Stimulated activated memory B cell treated with anti-CD40 and anti-IgM and Interleukin-4, amounts not matched to agents 10 μg/mL and 1 μg/mL and 100 μg/mL, for 72 hours (primary cell): ENCODE measurements at regions not wholly inside any gene's neighbourhood (a gene's known extent, or its start where the extent isn't known, plus 50 kb on each side); places are given as distances from the start of the nearest gene placed in this dataset.

Experiments used
- ATAC-seq: fragments of 150-1000 bp; cut with Tn5 transposase; 2 replicates; pipeline ENCODE4 v1.10.0; 2021
- H3K27ac Mint-ChIP-seq: one replicate; pipeline ENCODE4 v1.8.0; 2022; ENCODE audit warnings: mild to moderate bottlenecking, mixed read lengths
- H3K27me3 Mint-ChIP-seq: one replicate; pipeline ENCODE4 v1.8.0; 2022; ENCODE audit warnings: mixed read lengths
- H3K36me3 Mint-ChIP-seq: one replicate; pipeline ENCODE4 v1.8.0; 2022; ENCODE audit warnings: mixed read lengths
- H3K4me1 Mint-ChIP-seq: one replicate; pipeline ENCODE4 v1.8.0; 2022; ENCODE audit warnings: mixed read lengths
- H3K4me3 Mint-ChIP-seq: one replicate; pipeline ENCODE4 v1.8.0; 2022; ENCODE audit warnings: mild to moderate bottlenecking, moderate library complexity, mixed read lengths
- H3K9me3 Mint-ChIP-seq: one replicate; pipeline ENCODE4 v1.8.0; 2022; ENCODE audit warnings: mixed read lengths

GRCh38 chr14:101380940-101381339 is 180.4 kb upstream of the DIO3 start:
- no peak for ATAC-seq

DNA sequence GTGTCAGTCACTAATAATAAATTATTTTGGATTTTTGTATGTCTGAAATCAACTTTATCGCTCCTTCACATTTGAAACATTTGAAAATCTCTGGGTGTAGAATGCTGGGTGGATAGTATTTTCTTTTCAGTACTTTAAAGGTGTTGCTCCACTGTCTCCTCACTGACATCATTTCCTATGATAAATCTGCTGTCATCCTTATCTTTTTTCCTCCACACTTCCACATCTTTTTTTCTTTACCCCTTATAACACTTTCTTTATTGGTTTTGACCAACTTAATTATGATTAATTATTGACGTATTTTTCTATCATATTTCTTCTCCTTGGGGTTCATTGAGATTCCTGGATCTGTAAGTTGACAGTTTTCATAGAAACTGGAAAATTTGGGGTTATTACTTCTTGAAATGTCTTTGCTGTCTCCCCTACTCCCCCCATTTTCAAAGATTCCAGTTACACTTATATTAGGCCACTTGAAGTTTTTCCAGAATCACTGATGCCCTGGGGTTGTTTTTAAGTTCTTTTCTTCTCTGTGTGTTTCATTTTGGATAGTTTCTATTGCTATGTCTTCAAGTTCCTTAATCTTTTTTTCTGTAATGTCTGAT is 177.5 kb upstream of the DIO3 start:
- Mint-ChIP-seq H3K36me3 (no peaks in the 10 kb centered on the region), H3K9me3 (peaks cover 32% of the 10 kb centered on the region), H3K4me3 (no peak overlapping the region), H3K4me1 (no peaks in the 10 kb centered on the region), H3K27ac (no peak overlapping the region), H3K27me3 (no peaks in the 10 kb centered on the region)
- ATAC-seq, result no peak

More at GRCh38 chr14:101380940-101381339, 180.4 kb upstream of the DIO3 start:
- Mint-ChIP-seq H3K9me3 (peaks cover 26% of the 10 kb centered on the region), H3K4me1 (no peaks in the 10 kb centered on the region), H3K4me3 (no peak overlapping the region), H3K27me3 (no peaks in the 10 kb centered on the region), H3K36me3 (no peaks in the 10 kb centered on the region), H3K27ac (no peak overlapping the region)

GRCh38 chr14:101394374-101394773 is 166.9 kb upstream of the DIO3 start:
- peaks cover 12% of the 10 kb centered on the region for H3K9me3 Mint-ChIP-seq
- H3K4me1 Mint-ChIP-seq, result no peaks in the 10 kb centered on the region
- H3K36me3 Mint-ChIP-seq, result no peaks in the 10 kb centered on the region
- peaks cover 17% of the 10 kb centered on the region for H3K27me3 Mint-ChIP-seq
- no peak for ATAC-seq
- H3K27ac Mint-ChIP-seq, result no peak overlapping the region
- H3K4me3 Mint-ChIP-seq, result no peak overlapping the region

- no peak overlapping the region for H3K4me3 Mint-ChIP-seq
- H3K36me3 Mint-ChIP-seq, result no peaks in the 10 kb centered on the region
- peaks cover 17% of the 10 kb centered on the region for H3K9me3 Mint-ChIP-seq
- H3K4me1 Mint-ChIP-seq, result no peaks in the 10 kb centered on the region
- no peak for ATAC-seq
- peaks cover 31% of the 10 kb centered on the region for H3K27me3 Mint-ChIP-seq
- no peak overlapping the region for H3K27ac Mint-ChIP-seq
These were observed 165.5 kb upstream of the DIO3 start for GRCh38 chr14:101395779-101396178.

DNA sequence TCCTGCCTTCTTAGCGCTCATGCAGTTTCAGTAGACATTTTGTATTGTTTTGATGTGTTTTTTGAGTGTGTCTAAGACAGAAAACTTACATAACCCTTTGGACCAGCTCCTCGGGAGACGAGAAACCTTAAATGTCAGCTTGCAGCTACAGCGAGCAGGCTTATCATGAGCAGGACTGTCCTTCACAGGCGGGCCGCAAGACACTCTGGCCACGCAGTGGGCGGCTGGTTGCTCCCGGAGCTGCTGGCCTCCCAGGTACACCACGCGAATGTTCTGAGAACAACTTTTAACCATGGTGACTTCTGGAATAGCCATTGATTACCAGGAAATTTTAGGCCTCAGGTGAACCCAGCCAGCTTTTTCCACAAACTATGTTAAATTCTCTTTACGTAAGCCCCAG is 164.1 kb upstream of the DIO3 start:
- Mint-ChIP-seq H3K4me1 (no peaks in the 10 kb centered on the region), H3K36me3 (no peaks in the 10 kb centered on the region), H3K27ac (no peak overlapping the region), H3K27me3 (peaks cover 33% of the 10 kb centered on the region), H3K4me3 (no peak overlapping the region), H3K9me3 (peaks cover 12% of the 10 kb centered on the region)
- ATAC-seq, result no peak

GRCh38 chr14:101398011-101398410 is 163.3 kb upstream of the DIO3 start:
- H3K36me3 Mint-ChIP-seq, result no peaks in the 10 kb centered on the region
- H3K4me3 Mint-ChIP-seq, result no peak overlapping the region
- no peak overlapping the region for H3K27ac Mint-ChIP-seq
- H3K27me3 Mint-ChIP-seq, result peaks cover 33% of the 10 kb centered on the region
- no peak for ATAC-seq
- peaks cover 12% of the 10 kb centered on the region for H3K9me3 Mint-ChIP-seq
- no peaks in the 10 kb centered on the region for H3K4me1 Mint-ChIP-seq

- H3K9me3 Mint-ChIP-seq, result peaks cover 4% of the 10 kb centered on the region
- peaks cover 20% of the 10 kb centered on the region for H3K27me3 Mint-ChIP-seq
- no peaks in the 10 kb centered on the region for H3K4me1 Mint-ChIP-seq
- H3K27ac Mint-ChIP-seq, result no peak overlapping the region
- no peak for ATAC-seq
- no peaks in the 10 kb centered on the region for H3K36me3 Mint-ChIP-seq
- no peak overlapping the region for H3K4me3 Mint-ChIP-seq
These were observed 161.4 kb upstream of the DIO3 start for GRCh38 chr14:101399737-101400517.

DNA sequence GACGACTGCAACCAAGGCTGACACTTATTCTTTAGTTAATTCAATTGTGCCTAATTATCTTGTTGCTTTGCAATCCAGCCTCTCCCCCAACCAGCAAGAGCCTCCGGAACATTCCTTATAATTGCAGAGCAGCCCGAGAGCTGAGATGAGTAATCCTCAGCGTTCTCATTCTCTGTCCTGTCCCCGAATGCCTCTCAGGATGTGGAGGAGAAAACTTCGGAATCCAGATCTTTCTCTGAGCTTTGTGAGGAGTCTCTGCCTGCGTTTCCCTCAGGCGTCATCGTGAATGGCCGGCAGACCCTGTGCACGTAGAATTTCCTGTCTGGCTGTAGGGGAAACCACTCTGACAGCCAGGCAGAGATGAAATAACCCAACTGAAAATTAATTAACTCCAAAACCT is 160.5 kb upstream of the DIO3 start:
- H3K4me1 Mint-ChIP-seq, result no peaks in the 10 kb centered on the region
- no peak overlapping the region for H3K27ac Mint-ChIP-seq
- ATAC-seq, result no peak
- H3K9me3 Mint-ChIP-seq, result peaks cover 4% of the 10 kb centered on the region
- H3K4me3 Mint-ChIP-seq, result no peak overlapping the region
- H3K27me3 Mint-ChIP-seq, result peaks cover 20% of the 10 kb centered on the region
- no peaks in the 10 kb centered on the region for H3K36me3 Mint-ChIP-seq

GRCh38 chr14:101402936-101403660 is 158.2 kb upstream of the DIO3 start:
- ATAC-seq, result no peak
- Mint-ChIP-seq H3K27me3 (peaks cover 33% of the 10 kb centered on the region), H3K36me3 (no peaks in the 10 kb centered on the region), H3K9me3 (peaks cover 4% of the 10 kb centered on the region), H3K4me3 (no peak overlapping the region), H3K27ac (no peak overlapping the region), H3K4me1 (no peaks in the 10 kb centered on the region)

DNA sequence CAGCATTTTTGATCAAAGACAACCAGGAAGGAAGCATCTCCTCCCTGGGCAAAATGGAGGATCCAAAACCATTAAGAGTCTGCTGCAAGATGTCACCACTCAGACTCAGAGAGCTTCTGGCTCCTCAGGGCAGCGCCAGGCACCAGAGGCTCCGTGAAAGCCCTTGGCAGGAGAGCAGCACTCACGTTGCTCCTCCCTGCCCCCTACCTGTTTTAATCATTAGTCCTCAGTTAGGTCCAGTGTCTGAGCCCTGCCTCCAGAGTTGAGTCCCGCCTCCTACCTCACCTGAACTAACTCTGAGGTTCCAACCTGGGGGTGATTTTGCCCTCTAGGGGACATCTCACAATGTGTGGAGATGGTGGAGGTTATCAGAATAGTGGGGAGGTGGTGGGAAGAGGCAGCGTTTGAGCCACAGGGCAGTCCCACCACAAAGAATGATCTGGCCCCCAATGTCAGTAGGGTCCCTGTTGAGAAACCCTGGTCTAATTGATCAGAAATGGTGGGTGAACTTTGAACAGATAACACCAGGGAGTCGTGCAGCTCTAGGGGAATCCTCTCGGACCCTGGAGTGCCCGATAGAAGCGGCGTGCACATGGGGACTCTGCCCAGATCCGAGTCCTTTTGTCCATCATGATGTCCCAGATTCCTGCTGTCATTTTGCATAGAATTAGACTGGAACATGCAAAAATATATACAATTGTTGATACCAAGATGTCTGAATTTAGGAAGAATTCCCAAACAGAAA is 156.7 kb upstream of the DIO3 start:
- Mint-ChIP-seq H3K4me1 (no peaks in the 10 kb centered on the region), H3K9me3 (peaks cover 3% of the 10 kb centered on the region), H3K27ac (no peak overlapping the region), H3K36me3 (no peaks in the 10 kb centered on the region), H3K27me3 (peaks cover 28% of the 10 kb centered on the region), H3K4me3 (no peak overlapping the region)
- no peak for ATAC-seq

DNA sequence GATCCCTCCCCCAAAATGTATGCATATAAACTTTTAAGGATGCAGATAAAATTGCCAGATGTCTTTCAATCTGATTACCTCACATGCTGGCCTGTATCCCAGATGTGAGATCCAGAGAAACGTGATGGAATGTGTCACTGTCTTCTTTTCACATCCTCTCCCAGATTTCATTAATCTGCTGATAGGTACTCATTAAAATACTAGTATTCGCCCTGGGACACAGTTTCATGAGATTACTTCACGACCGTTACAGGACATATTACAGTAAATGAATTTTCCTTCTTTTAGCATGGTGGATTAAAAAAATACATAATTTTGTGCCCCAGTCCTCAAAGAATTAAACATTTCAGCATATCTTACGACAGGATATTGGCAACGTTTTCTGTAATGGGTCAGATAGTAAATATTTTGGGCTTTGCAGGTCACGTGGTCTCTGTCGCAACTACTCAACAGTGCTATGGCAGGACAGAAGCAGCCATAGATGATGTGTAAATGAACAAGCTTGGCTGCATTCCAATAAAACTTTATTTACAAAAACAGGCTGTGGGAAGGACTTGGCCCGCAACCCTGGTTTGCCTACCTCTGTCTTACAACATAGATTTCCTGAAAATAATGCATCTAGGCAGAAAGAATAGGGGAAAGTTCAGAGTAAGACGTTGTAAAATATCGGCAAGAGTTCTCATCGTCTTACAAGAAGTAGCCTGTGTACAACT is 156.0 kb upstream of the DIO3 start:
- no peak for ATAC-seq
- no peak overlapping the region for H3K27ac Mint-ChIP-seq
- no peaks in the 10 kb centered on the region for H3K36me3 Mint-ChIP-seq
- peaks cover 20% of the 10 kb centered on the region for H3K27me3 Mint-ChIP-seq
- H3K4me3 Mint-ChIP-seq, result no peak overlapping the region
- H3K4me1 Mint-ChIP-seq, result no peaks in the 10 kb centered on the region
- H3K9me3 Mint-ChIP-seq, result no peaks in the 10 kb centered on the region

- H3K27me3 Mint-ChIP-seq, result peaks cover 13% of the 10 kb centered on the region
- no peak overlapping the region for H3K4me3 Mint-ChIP-seq
- no peak for ATAC-seq
- H3K9me3 Mint-ChIP-seq, result no peaks in the 10 kb centered on the region
- no peaks in the 10 kb centered on the region for H3K4me1 Mint-ChIP-seq
- H3K27ac Mint-ChIP-seq, result no peak overlapping the region
- no peaks in the 10 kb centered on the region for H3K36me3 Mint-ChIP-seq
These were observed 154.4 kb upstream of the DIO3 start for GRCh38 chr14:101406921-101407320.

DNA sequence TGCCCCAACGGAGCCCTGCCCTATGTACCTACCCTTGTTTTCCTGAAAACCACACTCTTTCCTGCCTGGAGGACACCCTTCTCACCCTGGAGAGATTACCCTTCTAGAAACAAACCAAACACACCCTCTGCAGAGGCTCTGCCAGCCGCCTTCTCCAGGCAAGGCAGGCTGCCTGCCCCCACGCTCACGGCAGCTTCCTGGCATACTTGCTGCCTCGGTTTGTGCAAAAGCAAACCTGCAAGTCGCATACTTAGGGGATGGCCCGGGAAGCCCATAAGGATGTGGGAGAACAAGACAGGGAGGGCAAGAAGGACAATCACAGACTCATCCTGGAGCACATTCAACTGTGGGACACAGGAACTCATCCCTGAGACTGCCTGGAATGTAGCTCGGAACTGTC is 154.0 kb upstream of the DIO3 start:
- Mint-ChIP-seq H3K27me3 (peaks cover 13% of the 10 kb centered on the region), H3K4me3 (no peak overlapping the region), H3K27ac (no peak overlapping the region), H3K36me3 (no peaks in the 10 kb centered on the region), H3K4me1 (no peaks in the 10 kb centered on the region), H3K9me3 (no peaks in the 10 kb centered on the region)
- no peak for ATAC-seq

DNA sequence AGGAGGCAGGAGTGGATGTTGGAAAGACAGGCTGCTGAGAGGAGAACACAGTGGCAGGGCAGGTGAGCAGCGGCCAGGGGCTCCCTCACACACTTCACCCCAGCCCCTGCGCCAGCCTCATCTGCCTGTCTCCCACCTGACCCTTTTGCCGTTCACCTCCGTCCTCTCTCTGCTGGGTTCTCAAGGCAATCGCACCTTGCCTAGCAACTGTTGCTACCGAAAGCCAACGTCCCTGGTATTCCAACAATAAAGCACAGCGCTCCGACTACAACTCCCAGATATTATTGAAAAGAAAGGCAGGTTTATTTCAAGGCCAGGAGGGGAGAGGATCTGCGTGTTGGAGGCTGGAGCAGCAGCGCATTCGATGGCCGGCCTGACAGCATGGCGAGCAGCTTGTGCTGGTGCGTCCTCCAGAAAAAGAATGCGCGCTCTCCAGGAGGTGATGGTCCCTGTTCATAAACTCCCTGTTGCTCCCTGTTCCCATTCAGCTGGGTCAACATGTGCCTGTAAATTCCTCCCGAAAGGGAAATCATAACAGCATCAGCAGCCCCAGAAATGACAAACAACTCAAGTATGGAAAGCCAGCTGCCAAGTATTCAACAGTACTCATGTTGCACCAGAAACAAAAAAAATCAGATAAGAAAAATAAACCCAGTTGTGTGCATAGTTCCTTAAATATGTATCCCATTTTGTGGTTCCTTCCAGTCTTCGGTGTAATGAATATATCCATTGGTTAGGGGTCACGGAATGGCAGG is 153.0 kb upstream of the DIO3 start:
- Mint-ChIP-seq H3K27me3 (peaks cover 13% of the 10 kb centered on the region), H3K4me3 (no peak overlapping the region), H3K36me3 (no peaks in the 10 kb centered on the region), H3K4me1 (no peaks in the 10 kb centered on the region), H3K9me3 (no peaks in the 10 kb centered on the region), H3K27ac (no peak overlapping the region)
- no peak for ATAC-seq
